ENCODE measurements at regions not wholly inside any gene's neighbourhood (a gene's known extent, or its start where the extent isn't known, plus 50 kb on each side); places are given as distances from the start of the nearest gene placed in this dataset.

DNA sequence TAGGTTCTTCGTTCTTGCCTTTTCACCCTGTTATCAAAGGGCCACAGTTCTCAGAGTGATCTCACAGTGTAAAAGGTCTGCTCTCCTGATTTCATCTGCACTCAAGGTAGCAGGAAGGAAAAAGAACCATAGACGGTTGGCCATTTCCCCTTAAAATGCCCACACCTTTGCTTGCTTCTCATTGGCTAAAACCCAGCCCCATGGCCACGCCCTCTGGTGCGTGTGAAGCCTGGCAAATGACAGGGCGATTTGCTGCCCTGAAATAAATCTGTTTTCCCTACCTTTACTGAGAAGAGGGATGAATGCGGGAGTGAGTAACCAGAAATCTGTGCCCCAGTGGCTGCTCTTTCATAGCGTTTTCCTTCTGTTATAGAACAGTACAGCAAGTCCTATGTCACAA is 269.3 kb downstream of the POU4F1 start:
- no CpG with 5 or more reads among the region's 7 CpGs for WGBS (ENCODE audit: extremely low coverage, insufficient coverage, insufficient read length)
- Histone ChIP-seq H4K12ac (ENCODE audit: low read depth, low read length) (no peak overlapping the region), H2AFZ (ENCODE audit: insufficient read depth, low read length, poor library complexity) (no peak overlapping the region), H3K79me1 (ENCODE audit: low read length) (no peaks in the 10 kb centered on the region), H3K9me3 (ENCODE audit: insufficient read depth, low read depth, low read length) (no peaks in the 10 kb centered on the region), H2BK5ac (ENCODE audit: low read depth, low read length, poor library complexity) (no peak overlapping the region), H3K79me2 (ENCODE audit: control insufficient read depth, insufficient read depth, low read length, poor library complexity) (no peaks in the 10 kb centered on the region), H3K4ac (ENCODE audit: low read depth, low read length) (no peak overlapping the region), H3K9ac (ENCODE audit: low read length) (no peak overlapping the region), H3K27me3 (ENCODE audit: insufficient read depth, low read length) (no peaks in the 10 kb centered on the region), H3K4me1 (ENCODE audit: control insufficient read depth in 1 of 2, insufficient read depth in 2 of 2, low read length in 2 of 2) (no peaks in the 10 kb centered on the region), H4K91ac (ENCODE audit: low read depth, low read length) (no peak overlapping the region), H3K36me3 (ENCODE audit: control insufficient read depth in 1 of 2, insufficient read depth in 2 of 2, low read length in 2 of 2) (no peaks in the 10 kb centered on the region), H3K27ac (ENCODE audit: low read depth, low read length) (no peak overlapping the region), H2AK5ac (ENCODE audit: low read length) (no peak overlapping the region), H2BK12ac (ENCODE audit: low read length) (no peak overlapping the region), H3K23ac (ENCODE audit: low read length) (no peak overlapping the region), H3K14ac (ENCODE audit: low read length) (no peak overlapping the region), H2BK120ac (ENCODE audit: insufficient read depth, low read length, poor library complexity) (no peak overlapping the region), H3K4me3 (ENCODE audit: low read depth, low read length) (no peak overlapping the region), H3K4me2 (ENCODE audit: low read length) (no peak overlapping the region), H4K8ac (ENCODE audit: low read depth, low read length) (no peak overlapping the region), H3K18ac (ENCODE audit: low read length) (no peak overlapping the region)
- DNase-seq, result no peak

- H2BK120ac ChIP-seq (ENCODE audit: insufficient read depth, low read length, poor library complexity), result no peak overlapping the region
- WGBS (ENCODE audit: extremely low coverage, insufficient coverage, insufficient read length), result no CpG with 5 or more reads among the region's 1 CpG
- H3K36me3 ChIP-seq (ENCODE audit: control insufficient read depth in 1 of 2, insufficient read depth in 2 of 2, low read length in 2 of 2), result no peaks in the 10 kb centered on the region
- H2BK5ac ChIP-seq (ENCODE audit: low read depth, low read length, poor library complexity), result no peak overlapping the region
- H3K4me2 ChIP-seq (ENCODE audit: low read length), result no peak overlapping the region
- H3K79me1 ChIP-seq (ENCODE audit: low read length), result no peaks in the 10 kb centered on the region
- no peaks in the 10 kb centered on the region for H3K79me2 ChIP-seq (ENCODE audit: control insufficient read depth, insufficient read depth, low read length, poor library complexity)
- no peaks in the 10 kb centered on the region for H3K27me3 ChIP-seq (ENCODE audit: insufficient read depth, low read length)
- H2BK12ac ChIP-seq (ENCODE audit: low read length), result no peak overlapping the region
- H4K12ac ChIP-seq (ENCODE audit: low read depth, low read length), result no peak overlapping the region
- no peak overlapping the region for H3K23ac ChIP-seq (ENCODE audit: low read length)
- no peak overlapping the region for H3K9ac ChIP-seq (ENCODE audit: low read length)
- no peaks in the 10 kb centered on the region for H3K9me3 ChIP-seq (ENCODE audit: insufficient read depth, low read depth, low read length)
- H3K14ac ChIP-seq (ENCODE audit: low read length), result no peak overlapping the region
- no peak overlapping the region for H4K8ac ChIP-seq (ENCODE audit: low read depth, low read length)
- H4K91ac ChIP-seq (ENCODE audit: low read depth, low read length), result no peak overlapping the region
- no peak overlapping the region for H3K27ac ChIP-seq (ENCODE audit: low read depth, low read length)
- H3K4ac ChIP-seq (ENCODE audit: low read depth, low read length), result no peak overlapping the region
- H3K18ac ChIP-seq (ENCODE audit: low read length), result no peak overlapping the region
- DNase-seq, result no peak
- H2AFZ ChIP-seq (ENCODE audit: insufficient read depth, low read length, poor library complexity), result no peak overlapping the region
- no peak overlapping the region for H3K4me3 ChIP-seq (ENCODE audit: low read depth, low read length)
- no peaks in the 10 kb centered on the region for H3K4me1 ChIP-seq (ENCODE audit: control insufficient read depth in 1 of 2, insufficient read depth in 2 of 2, low read length in 2 of 2)
- H2AK5ac ChIP-seq (ENCODE audit: low read length), result no peak overlapping the region
Observed at GRCh38 chr13:78326633-78327032, 276.7 kb downstream of the POU4F1 start.

DNA sequence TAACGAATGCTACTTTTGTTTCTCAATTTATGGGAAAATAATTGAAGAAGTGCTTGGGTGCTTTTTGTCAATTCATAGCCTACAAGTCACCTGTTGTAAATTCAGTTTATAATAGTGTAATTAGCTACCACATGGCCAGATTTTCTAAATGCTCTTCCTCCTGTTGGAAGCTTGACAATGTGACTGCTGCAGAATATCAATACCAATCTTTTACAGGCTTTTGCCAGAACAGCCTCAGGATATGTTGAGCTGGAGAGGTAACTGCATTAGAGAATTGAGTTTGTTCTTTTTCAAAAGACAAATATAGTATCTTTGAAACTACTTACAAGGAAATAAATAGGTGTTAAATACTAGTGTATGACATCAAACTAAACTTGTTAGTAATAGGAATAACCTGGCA is 277.8 kb downstream of the POU4F1 start:
- H2AK5ac ChIP-seq (ENCODE audit: low read length), result no peak overlapping the region
- no peak overlapping the region for H2BK120ac ChIP-seq (ENCODE audit: insufficient read depth, low read length, poor library complexity)
- no peak overlapping the region for H3K4me2 ChIP-seq (ENCODE audit: low read length)
- H3K27ac ChIP-seq (ENCODE audit: low read depth, low read length), result no peak overlapping the region
- H4K8ac ChIP-seq (ENCODE audit: low read depth, low read length), result no peak overlapping the region
- WGBS (ENCODE audit: extremely low coverage, insufficient coverage, insufficient read length), result no CpG with 5 or more reads among the region's 1 CpG
- H3K4ac ChIP-seq (ENCODE audit: low read depth, low read length), result no peak overlapping the region
- H3K9ac ChIP-seq (ENCODE audit: low read length), result no peak overlapping the region
- no peaks in the 10 kb centered on the region for H3K36me3 ChIP-seq (ENCODE audit: control insufficient read depth in 1 of 2, insufficient read depth in 2 of 2, low read length in 2 of 2)
- H3K4me3 ChIP-seq (ENCODE audit: low read depth, low read length), result no peak overlapping the region
- H2BK5ac ChIP-seq (ENCODE audit: low read depth, low read length, poor library complexity), result no peak overlapping the region
- H3K79me1 ChIP-seq (ENCODE audit: low read length), result no peaks in the 10 kb centered on the region
- no peak overlapping the region for H4K91ac ChIP-seq (ENCODE audit: low read depth, low read length)
- no peak overlapping the region for H3K18ac ChIP-seq (ENCODE audit: low read length)
- H3K23ac ChIP-seq (ENCODE audit: low read length), result no peak overlapping the region
- no peaks in the 10 kb centered on the region for H3K4me1 ChIP-seq (ENCODE audit: control insufficient read depth in 1 of 2, insufficient read depth in 2 of 2, low read length in 2 of 2)
- H3K9me3 ChIP-seq (ENCODE audit: insufficient read depth, low read depth, low read length), result no peaks in the 10 kb centered on the region
- H3K79me2 ChIP-seq (ENCODE audit: control insufficient read depth, insufficient read depth, low read length, poor library complexity), result no peaks in the 10 kb centered on the region
- H3K14ac ChIP-seq (ENCODE audit: low read length), result no peak overlapping the region
- H2BK12ac ChIP-seq (ENCODE audit: low read length), result no peak overlapping the region
- peak in 1 of 2 donors; percentile 5 for DNase-seq
- H2AFZ ChIP-seq (ENCODE audit: insufficient read depth, low read length, poor library complexity), result no peak overlapping the region
- H4K12ac ChIP-seq (ENCODE audit: low read depth, low read length), result no peak overlapping the region
- H3K27me3 ChIP-seq (ENCODE audit: insufficient read depth, low read length), result no peaks in the 10 kb centered on the region

- no peak overlapping the region for H3K18ac ChIP-seq (ENCODE audit: low read length)
- H3K27ac ChIP-seq (ENCODE audit: low read depth, low read length), result no peak overlapping the region
- no peak overlapping the region for H3K4me2 ChIP-seq (ENCODE audit: low read length)
- no peaks in the 10 kb centered on the region for H3K36me3 ChIP-seq (ENCODE audit: control insufficient read depth in 1 of 2, insufficient read depth in 2 of 2, low read length in 2 of 2)
- no peak overlapping the region for H4K91ac ChIP-seq (ENCODE audit: low read depth, low read length)
- no peaks in the 10 kb centered on the region for H3K79me1 ChIP-seq (ENCODE audit: low read length)
- no peak overlapping the region for H2BK5ac ChIP-seq (ENCODE audit: low read depth, low read length, poor library complexity)
- H3K27me3 ChIP-seq (ENCODE audit: insufficient read depth, low read length), result no peaks in the 10 kb centered on the region
- no peaks in the 10 kb centered on the region for H3K79me2 ChIP-seq (ENCODE audit: control insufficient read depth, insufficient read depth, low read length, poor library complexity)
- H4K12ac ChIP-seq (ENCODE audit: low read depth, low read length), result no peak overlapping the region
- no CpG with 5 or more reads among the region's 2 CpGs for WGBS (ENCODE audit: extremely low coverage, insufficient coverage, insufficient read length)
- no peak overlapping the region for H4K8ac ChIP-seq (ENCODE audit: low read depth, low read length)
- H3K9ac ChIP-seq (ENCODE audit: low read length), result no peak overlapping the region
- no peak overlapping the region for H2BK12ac ChIP-seq (ENCODE audit: low read length)
- H3K4me3 ChIP-seq (ENCODE audit: low read depth, low read length), result no peak overlapping the region
- no peak for DNase-seq
- H3K14ac ChIP-seq (ENCODE audit: low read length), result no peak overlapping the region
- H2BK120ac ChIP-seq (ENCODE audit: insufficient read depth, low read length, poor library complexity), result no peak overlapping the region
- H3K9me3 ChIP-seq (ENCODE audit: insufficient read depth, low read depth, low read length), result no peaks in the 10 kb centered on the region
- no peak overlapping the region for H3K23ac ChIP-seq (ENCODE audit: low read length)
- H3K4me1 ChIP-seq (ENCODE audit: control insufficient read depth in 1 of 2, insufficient read depth in 2 of 2, low read length in 2 of 2), result no peaks in the 10 kb centered on the region
- no peak overlapping the region for H2AFZ ChIP-seq (ENCODE audit: insufficient read depth, low read length, poor library complexity)
- H3K4ac ChIP-seq (ENCODE audit: low read depth, low read length), result no peak overlapping the region
- no peak overlapping the region for H2AK5ac ChIP-seq (ENCODE audit: low read length)
Observed at GRCh38 chr13:78323848-78324247, 279.5 kb downstream of the POU4F1 start.

Measured in trophoblast cell (in vitro differentiated cells and primary cell).